GM21717 (cell line): ENCODE measurements at regions not wholly inside any gene's neighbourhood (a gene's known extent, or its start where the extent isn't known, plus 50 kb on each side); places are given as distances from the start of the nearest gene placed in this dataset.

Experiments
- ATAC-seq: cut with Tn5 transposase; IDR thresholded peaks from one replicate; pipeline ENCODE4 v1.9.1; 2021; ENCODE audit warnings: mild to moderate bottlenecking, moderate library complexity; ENCODE audit not compliant: unreplicated experiment

- no peak for ATAC-seq
Measured at GRCh38 chr13:40458720-40458990, 207.8 kb downstream of the FOXO1 start.

- ATAC-seq, result no peak
Measured at GRCh38 chr13:40460116-40460515, 206.3 kb downstream of the FOXO1 start.

GRCh38 chr13:40464337-40465014 lies 202.0 kb downstream of the FOXO1 start:
- no peak for ATAC-seq

GRCh38 chr13:40465015-40465390 lies 201.4 kb downstream of the FOXO1 start:
- ATAC-seq, result no peak

GRCh38 chr13:40466272-40466671 lies 200.2 kb downstream of the FOXO1 start:
- no peak for ATAC-seq

- ATAC-seq, result no peak
Measured at GRCh38 chr13:40468227-40468838, 198.1 kb downstream of the FOXO1 start.

- ATAC-seq, result no peak
Measured at GRCh38 chr13:40469581-40470310, 196.7 kb downstream of the FOXO1 start.

- no peak for ATAC-seq
Measured at GRCh38 chr13:40470660-40471059, 195.8 kb downstream of the FOXO1 start.

- no peak for ATAC-seq
Measured at GRCh38 chr13:40471076-40471475, 195.4 kb downstream of the FOXO1 start.

- ATAC-seq, result no peak
Measured at GRCh38 chr13:40471911-40472310, 194.5 kb downstream of the FOXO1 start.

GRCh38 chr13:40472427-40473220 lies 193.8 kb downstream of the FOXO1 start:
- ATAC-seq, result no peak

GRCh38 chr13:40475617-40476016 lies 190.8 kb downstream of the FOXO1 start:
- no peak for ATAC-seq

GRCh38 chr13:40476175-40476958 lies 190.1 kb downstream of the FOXO1 start:
- no peak for ATAC-seq

GRCh38 chr13:40477623-40478608 lies 188.5 kb downstream of the FOXO1 start:
- no peak for ATAC-seq

GRCh38 chr13:40478775-40479174 lies 187.7 kb downstream of the FOXO1 start:
- no peak for ATAC-seq

- ATAC-seq, result no peak
Measured at GRCh38 chr13:40479196-40479845, 187.1 kb downstream of the FOXO1 start.

GRCh38 chr13:40480012-40480914 lies 186.2 kb downstream of the FOXO1 start:
- ATAC-seq, result no peak

GRCh38 chr13:40480915-40481516 lies 185.4 kb downstream of the FOXO1 start:
- no peak for ATAC-seq
